ENCODE measurements at regions not wholly inside any gene's neighbourhood (a gene's known extent, or its start where the extent isn't known, plus 50 kb on each side); places are given as distances from the start of the nearest gene placed in this dataset.

- ChIA-PET POLR2A (no interaction called here), CTCF (interaction anchor here (1.1 kb wide), 1 partner anchor 12 kb away, joined by 5 read pairs; no protein-coding TSS in a partner anchor)
- Mint-ChIP-seq H3K27ac (no peak overlapping the region), H3K9me3 (ENCODE audit: insufficient read depth) (no peaks in the 10 kb centered on the region), H3K4me1 (no peaks in the 10 kb centered on the region), H3K4me3 (no peak overlapping the region), H3K27me3 (peaks cover 31% of the 10 kb centered on the region)
- TF ChIP-seq EZH2 (IDR thresholded peaks at IDR 0.05; ENCODE audit: borderline replicate concordance, insufficient read depth, low read depth, low read length, poor library complexity, severe bottlenecking) = no peak
- TF ChIP-seq CTCF (IDR thresholded peaks at IDR 0.05) = no peak
- Histone ChIP-seq H3K9ac (ENCODE audit: low read length) (no peak overlapping the region), H3K36me3 (replicated peaks in 1 of 2; ENCODE audit: control extremely low read depth in 1 of 2, control insufficient read depth in 1 of 2, extremely low read depth in 1 of 2, insufficient read depth in 2 of 2, low read length in 1 of 2) (no peaks in the 10 kb centered on the region), H2AFZ (ENCODE audit: insufficient read depth, low read depth, low read length, poor library complexity, severe bottlenecking) (no peak overlapping the region), H3K79me2 (ENCODE audit: control insufficient read depth, insufficient read depth, low read length) (no peaks in the 10 kb centered on the region), H3K27me3 (replicated peaks in 1 of 4; ENCODE audit: control extremely low read depth in 1 of 4, control insufficient read depth in 3 of 4, insufficient read depth in 4 of 4, low read length in 3 of 4) (no peaks in the 10 kb centered on the region), H3K4me3 (ENCODE audit: control extremely low read depth in 1 of 5, extremely low read depth in 1 of 5, insufficient read depth in 1 of 5, low read depth in 2 of 5, low read length in 4 of 5) (no peak overlapping the region), H3K4me2 (replicated peaks; ENCODE audit: low read depth, low read length, poor library complexity, severe bottlenecking) (no peak overlapping the region), H3K4me1 (ENCODE audit: control insufficient read depth in 2 of 2, insufficient read depth in 2 of 2, low read length in 2 of 2) (no peaks in the 10 kb centered on the region), H4K20me1 (ENCODE audit: control insufficient read depth, insufficient read depth, low read length, poor library complexity, severe bottlenecking) (no peaks in the 10 kb centered on the region), H3K27ac (ENCODE audit: low read length in 2 of 2) (no peak overlapping the region), H3K9me3 (ENCODE audit: control extremely low read depth in 1 of 3, control insufficient read depth in 2 of 3, insufficient read depth in 1 of 3, low read length in 2 of 3) (no peaks in the 10 kb centered on the region)
- intact Hi-C loops (cut with micrococcal nuclease) = no loop called here
- no peak for ATAC-seq (ENCODE audit: low read depth)
- DNase-seq = no peak
- no CpG with 5 or more reads among the region's 1 CpG for WGBS (ENCODE audit: insufficient coverage)
These were observed 225.1 kb upstream of the UGT8 start for GRCh38 chr4:114373508-114373907.

GRCh38 chr4:114378305-114378903, 220.2 kb upstream of the UGT8 start:
- Histone ChIP-seq H2AFZ (ENCODE audit: insufficient read depth, low read depth, low read length, poor library complexity, severe bottlenecking) (no peak overlapping the region), H3K27ac (ENCODE audit: low read length in 2 of 2) (no peak overlapping the region), H3K9me3 (ENCODE audit: control extremely low read depth in 1 of 3, control insufficient read depth in 2 of 3, insufficient read depth in 1 of 3, low read length in 2 of 3) (no peaks in the 10 kb centered on the region), H3K4me1 (ENCODE audit: control insufficient read depth in 2 of 2, insufficient read depth in 2 of 2, low read length in 2 of 2) (no peaks in the 10 kb centered on the region), H4K20me1 (ENCODE audit: control insufficient read depth, insufficient read depth, low read length, poor library complexity, severe bottlenecking) (no peaks in the 10 kb centered on the region), H3K36me3 (replicated peaks in 1 of 2; ENCODE audit: control extremely low read depth in 1 of 2, control insufficient read depth in 1 of 2, extremely low read depth in 1 of 2, insufficient read depth in 2 of 2, low read length in 1 of 2) (no peaks in the 10 kb centered on the region), H3K4me3 (ENCODE audit: control extremely low read depth in 1 of 5, extremely low read depth in 1 of 5, insufficient read depth in 1 of 5, low read depth in 2 of 5, low read length in 4 of 5) (no peak overlapping the region), H3K79me2 (ENCODE audit: control insufficient read depth, insufficient read depth, low read length) (no peaks in the 10 kb centered on the region), H3K4me2 (replicated peaks; ENCODE audit: low read depth, low read length, poor library complexity, severe bottlenecking) (no peak overlapping the region), H3K27me3 (replicated peaks in 1 of 4; ENCODE audit: control extremely low read depth in 1 of 4, control insufficient read depth in 3 of 4, insufficient read depth in 4 of 4, low read length in 3 of 4) (no peaks in the 10 kb centered on the region), H3K9ac (ENCODE audit: low read length) (no peak overlapping the region)
- no peaks in the 10 kb centered on the region for H3K4me1 Mint-ChIP-seq
- TF ChIP-seq CTCF (IDR thresholded peaks at IDR 0.05) (no peak), EZH2 (IDR thresholded peaks at IDR 0.05; ENCODE audit: borderline replicate concordance, insufficient read depth, low read depth, low read length, poor library complexity, severe bottlenecking) (no peak)
- ChIA-PET CTCF (interaction anchor here (1.3 to 1.4 kb wide), 2 partner anchors 9 to 984 kb away, joined by 4 to 9 read pairs; no protein-coding TSS in a partner anchor), POLR2A (no interaction called here)
- intact Hi-C loops (cut with micrococcal nuclease) = no loop called here
- no peak overlapping the region for H3K4me3 Mint-ChIP-seq
- no peaks in the 10 kb centered on the region for H3K9me3 Mint-ChIP-seq (ENCODE audit: insufficient read depth)
- no peak overlapping the region for H3K27ac Mint-ChIP-seq
- ATAC-seq (ENCODE audit: low read depth) = no peak
- peaks cover 30% of the 10 kb centered on the region for H3K27me3 Mint-ChIP-seq
- no CpG with 5 or more reads among the region's 4 CpGs for WGBS (ENCODE audit: insufficient coverage)
- no peak for DNase-seq
